Thyroid gland (tissue), 4 donors: ENCODE measurements at regions not wholly inside any gene's neighbourhood (a gene's known extent, or its start where the extent isn't known, plus 50 kb on each side); places are given as distances from the start of the nearest gene placed in this dataset.

ENCODE experiments used
- POLR2A ChIP-seq, 2 donors: fragments of 450-650 bp; IDR thresholded peaks; one replicate each; pipeline ENCODE4 v1.6.1; 2017; ENCODE audit warnings: antibody characterized with exemption in 2 of 2, mild to moderate bottlenecking in 2 of 2, moderate library complexity in 1 of 2
- TF ChIP-seq, protein P1 (sequence below), 6 experiments: fragments of 200-600 bp in 3 of 6; fragments of 450-650 bp in 3 of 6; sonication (generic) in 3 of 6; IDR thresholded peaks; one replicate each; pipeline ENCODE4 v1.5.1; 2016 to 2019; ENCODE audit warnings: antibody characterized with exemption in 6 of 6, mild to moderate bottlenecking in 2 of 6, inconsistent platforms in 1 of 6, moderate library complexity in 1 of 6

DNA sequence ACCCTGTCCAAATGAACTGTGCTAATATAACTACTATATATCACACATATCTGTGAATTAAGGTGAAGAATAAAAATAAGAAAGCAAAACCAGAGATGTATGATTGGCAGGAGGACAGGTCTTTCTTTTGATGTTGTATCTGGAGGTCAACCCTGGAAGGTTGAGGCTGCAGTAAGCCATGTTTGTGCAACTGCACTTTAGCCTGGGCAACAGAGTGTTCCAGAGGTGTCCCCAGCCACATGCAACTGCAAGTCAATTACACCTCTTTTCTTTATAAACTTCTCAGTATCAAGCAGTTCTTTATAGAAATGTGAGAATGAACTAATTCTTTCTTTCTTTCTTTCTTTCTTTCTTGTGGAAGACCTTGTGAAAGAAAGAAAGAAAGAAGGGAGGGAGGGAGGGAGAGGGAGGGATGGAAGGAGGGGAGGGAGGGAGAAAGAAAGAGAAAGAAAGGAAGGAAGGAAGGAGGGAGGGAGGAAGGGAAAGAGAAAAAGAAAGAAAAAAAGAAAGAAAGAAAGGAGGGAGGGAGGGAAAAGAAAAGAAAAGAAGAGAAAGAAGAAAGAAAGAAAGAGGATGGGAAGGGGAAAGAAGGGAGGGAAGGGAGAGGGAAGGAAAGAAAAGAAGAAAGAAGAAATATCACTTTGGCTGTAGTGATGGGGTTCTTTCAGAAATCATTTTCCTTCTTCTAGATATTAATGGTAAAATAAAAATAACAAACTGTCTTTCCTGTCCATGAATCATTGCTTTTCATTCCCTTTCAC lies 54.0 kb upstream of the S1PR1 start:
- no peak for TF ChIP-seq POLR2A (IDR thresholded peaks at IDR 0.05)
- TF ChIP-seq, protein P1, sequence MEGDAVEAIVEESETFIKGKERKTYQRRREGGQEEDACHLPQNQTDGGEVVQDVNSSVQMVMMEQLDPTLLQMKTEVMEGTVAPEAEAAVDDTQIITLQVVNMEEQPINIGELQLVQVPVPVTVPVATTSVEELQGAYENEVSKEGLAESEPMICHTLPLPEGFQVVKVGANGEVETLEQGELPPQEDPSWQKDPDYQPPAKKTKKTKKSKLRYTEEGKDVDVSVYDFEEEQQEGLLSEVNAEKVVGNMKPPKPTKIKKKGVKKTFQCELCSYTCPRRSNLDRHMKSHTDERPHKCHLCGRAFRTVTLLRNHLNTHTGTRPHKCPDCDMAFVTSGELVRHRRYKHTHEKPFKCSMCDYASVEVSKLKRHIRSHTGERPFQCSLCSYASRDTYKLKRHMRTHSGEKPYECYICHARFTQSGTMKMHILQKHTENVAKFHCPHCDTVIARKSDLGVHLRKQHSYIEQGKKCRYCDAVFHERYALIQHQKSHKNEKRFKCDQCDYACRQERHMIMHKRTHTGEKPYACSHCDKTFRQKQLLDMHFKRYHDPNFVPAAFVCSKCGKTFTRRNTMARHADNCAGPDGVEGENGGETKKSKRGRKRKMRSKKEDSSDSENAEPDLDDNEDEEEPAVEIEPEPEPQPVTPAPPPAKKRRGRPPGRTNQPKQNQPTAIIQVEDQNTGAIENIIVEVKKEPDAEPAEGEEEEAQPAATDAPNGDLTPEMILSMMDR (IDR thresholded peaks at IDR 0.05), result no peak
